Pancreas (tissue), 10 donors: ENCODE measurements at regions not wholly inside any gene's neighbourhood (a gene's known extent, or its start where the extent isn't known, plus 50 kb on each side); places are given as distances from the start of the nearest gene placed in this dataset.

Source experiments
- ATAC-seq, 4 donors: fragments of 200-7000 bp; cut with Tn5 transposase; one replicate each; pipeline versions ENCODE4 v1.8.0 to v1.9.1; 2020; ENCODE audit warnings: mild to moderate bottlenecking in 4 of 4, moderate library complexity in 4 of 4
- DNase-seq, 6 donors: peaks; one replicate each; pipeline ENCODE4 v3.0.0-alpha.2; 2020
- FAIRE-seq: peaks from 2 replicates; lab custom pipeline; 2012; peaks lifted over from hg19 to GRCh38; lab: Jason Lieb, UNC
- H3K27ac ChIP-seq, 4 donors: fragments of 200-600 bp; sonication (generic); 1 replicate in 3 of 4; 2 replicates in 1 of 4; pipeline versions ENCODE4 v1.5.0 to v1.8.0; 2020
- H3K27me3 ChIP-seq, 4 donors: fragments of 200-600 bp; one replicate each; pipeline ENCODE4 v1.8.0; 2021
- H3K36me3 ChIP-seq, 3 donors: fragments of 200-600 bp; sonication (generic) in 1 of 3; one replicate each; pipeline versions ENCODE4 v1.5.0 to v1.8.0; 2020 to 2021
- H3K4me1 ChIP-seq, 3 donors: fragments of 200-600 bp; one replicate each; pipeline ENCODE4 v1.8.0; 2021
- H3K4me3 ChIP-seq, 4 donors: fragments of 200-600 bp; sonication (generic) in 2 of 4; one replicate each; pipeline versions ENCODE4 v1.5.0 to v1.8.0; 2020 to 2021
- H3K9me3 ChIP-seq, 4 donors: fragments of 200-600 bp; one replicate each; pipeline ENCODE4 v1.8.0; 2021
- WGBS, 2 donors: extraction: QIAGEN DNeasy Blood & Tissue Kit; methylation state at CpG; one replicate each; pipeline ENCODE4 v1.1.7; 2013; 5-methylcytosine and 5-hydroxymethylcytosine counted together
- intact Hi-C, 3 donors: fragments of 100-400 bp; cut with DNase I; formaldehyde crosslinking; loops; one replicate each; pipeline versions ENCODE4 v1.11.1 to v1.14.2; 2022
- TF ChIP-seq, protein P1 (sequence below), 4 donors: fragments of 200-600 bp; sonication (generic) in 3 of 4; IDR thresholded peaks; one replicate each; pipeline versions ENCODE4 v1.5.0 to v1.8.0; 2021; ENCODE audit warnings: antibody characterized with exemption in 4 of 4
- donor health status: healthy with polysubstance abuse.
- donor health status: DM: no; HTN: no; CAD: no; lungs with moderate emphysema.
- donor health status: DM: no; HTN: no; CAD: no.
- donor health status: control.
- donor health status: control.
- donor health status: Bipolar disorder and iron deficiency.
- donor health status: DM: yes; HTN: yes; CAD: no.
- donor health status: DM: no; HTN: no; CAD: no.
- donor health status: DM: no; HTN: no; CAD: no.
- donor health status: DM: yes; HTN: yes; CAD: no.

DNA sequence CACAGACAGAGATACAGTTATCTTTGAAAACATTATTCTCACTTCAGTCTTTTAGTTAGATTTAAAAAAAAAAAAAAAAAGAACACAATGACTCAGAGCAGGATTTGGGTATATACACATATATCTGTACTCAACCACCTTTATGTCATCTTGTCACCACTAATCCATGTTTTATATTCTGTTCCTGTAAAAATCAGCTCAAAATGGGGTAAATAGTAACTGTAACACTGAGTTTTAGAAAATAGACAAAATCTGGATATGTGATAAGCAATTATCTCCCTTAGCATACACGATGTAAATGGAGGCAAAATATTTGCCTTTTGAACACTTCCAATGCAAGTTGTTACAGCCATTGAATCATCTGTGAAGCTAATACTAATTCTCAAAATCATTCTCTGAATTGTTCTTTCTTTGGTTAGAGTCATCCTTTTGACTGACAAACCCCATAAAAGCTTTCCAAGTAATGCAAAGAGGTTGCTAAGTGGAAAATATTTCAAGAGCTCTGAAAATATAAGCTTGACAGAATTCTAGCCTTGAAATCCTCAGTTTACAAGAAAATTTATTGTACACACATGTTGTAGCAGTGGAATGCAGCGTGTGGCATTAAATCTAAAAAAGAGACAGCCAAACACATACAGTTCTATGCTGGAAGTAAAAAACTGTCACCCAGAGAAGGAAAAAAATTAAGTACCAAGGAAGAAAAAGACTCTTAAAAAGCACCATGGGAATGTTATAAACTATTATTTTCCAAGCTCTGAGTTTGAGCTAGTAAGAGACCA is 502.2 kb upstream of the PHF14 start:
- Histone ChIP-seq H3K4me1 (peaks cover 0 to 5% (median 0%) of the 10 kb centered on the region in 3 donors), H3K27ac (no peak overlapping the region), H3K36me3 (no peaks in the 10 kb centered on the region), H3K4me3 (no peak overlapping the region), H3K27me3 (no peaks in the 10 kb centered on the region), H3K9me3 (no peaks in the 10 kb centered on the region)
- no peak for ATAC-seq
- TF ChIP-seq, protein P1, sequence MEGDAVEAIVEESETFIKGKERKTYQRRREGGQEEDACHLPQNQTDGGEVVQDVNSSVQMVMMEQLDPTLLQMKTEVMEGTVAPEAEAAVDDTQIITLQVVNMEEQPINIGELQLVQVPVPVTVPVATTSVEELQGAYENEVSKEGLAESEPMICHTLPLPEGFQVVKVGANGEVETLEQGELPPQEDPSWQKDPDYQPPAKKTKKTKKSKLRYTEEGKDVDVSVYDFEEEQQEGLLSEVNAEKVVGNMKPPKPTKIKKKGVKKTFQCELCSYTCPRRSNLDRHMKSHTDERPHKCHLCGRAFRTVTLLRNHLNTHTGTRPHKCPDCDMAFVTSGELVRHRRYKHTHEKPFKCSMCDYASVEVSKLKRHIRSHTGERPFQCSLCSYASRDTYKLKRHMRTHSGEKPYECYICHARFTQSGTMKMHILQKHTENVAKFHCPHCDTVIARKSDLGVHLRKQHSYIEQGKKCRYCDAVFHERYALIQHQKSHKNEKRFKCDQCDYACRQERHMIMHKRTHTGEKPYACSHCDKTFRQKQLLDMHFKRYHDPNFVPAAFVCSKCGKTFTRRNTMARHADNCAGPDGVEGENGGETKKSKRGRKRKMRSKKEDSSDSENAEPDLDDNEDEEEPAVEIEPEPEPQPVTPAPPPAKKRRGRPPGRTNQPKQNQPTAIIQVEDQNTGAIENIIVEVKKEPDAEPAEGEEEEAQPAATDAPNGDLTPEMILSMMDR (IDR thresholded peaks at IDR 0.05) = no peak
- 47 to 59% methylated on average over 2 of the region's 2 CpGs for WGBS, 2 donors
- DNase-seq = no peak
- FAIRE-seq = no peak
- intact Hi-C loops = no loop called here

DNA sequence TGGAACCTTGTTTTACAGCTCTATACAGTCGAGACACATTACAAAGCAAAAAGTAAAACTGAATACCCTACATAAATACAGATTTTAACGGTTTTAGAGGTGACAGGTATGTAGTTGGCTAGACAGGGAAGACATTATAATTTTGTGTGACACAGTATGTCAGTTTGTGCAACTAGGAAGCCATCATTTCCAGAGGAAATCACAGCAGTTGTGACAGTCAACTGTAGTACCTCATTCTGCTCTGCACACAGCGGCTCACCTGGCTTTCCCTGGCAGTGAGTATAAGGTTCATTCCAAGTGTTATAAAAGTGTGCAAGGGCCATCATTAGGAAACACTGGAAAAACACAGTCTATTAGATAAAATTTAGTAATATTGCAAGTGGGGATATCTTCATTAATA is 501.6 kb upstream of the PHF14 start:
- intact Hi-C loops = no loop called here
- no peak for FAIRE-seq
- TF ChIP-seq, protein P1 (IDR thresholded peaks at IDR 0.05) = no peak
- no peaks in the 10 kb centered on the region for H3K27me3 ChIP-seq
- H3K4me1 ChIP-seq = peaks cover 0 to 5% (median 0%) of the 10 kb centered on the region in 3 donors
- no peak for ATAC-seq
- DNase-seq = no peak
- H3K27ac ChIP-seq = no peak overlapping the region
- H3K9me3 ChIP-seq = no peaks in the 10 kb centered on the region
- WGBS, 2 donors = 69% methylated on average over 3 of the region's 3 CpGs
- no peak overlapping the region for H3K4me3 ChIP-seq
- H3K36me3 ChIP-seq = no peaks in the 10 kb centered on the region

DNA sequence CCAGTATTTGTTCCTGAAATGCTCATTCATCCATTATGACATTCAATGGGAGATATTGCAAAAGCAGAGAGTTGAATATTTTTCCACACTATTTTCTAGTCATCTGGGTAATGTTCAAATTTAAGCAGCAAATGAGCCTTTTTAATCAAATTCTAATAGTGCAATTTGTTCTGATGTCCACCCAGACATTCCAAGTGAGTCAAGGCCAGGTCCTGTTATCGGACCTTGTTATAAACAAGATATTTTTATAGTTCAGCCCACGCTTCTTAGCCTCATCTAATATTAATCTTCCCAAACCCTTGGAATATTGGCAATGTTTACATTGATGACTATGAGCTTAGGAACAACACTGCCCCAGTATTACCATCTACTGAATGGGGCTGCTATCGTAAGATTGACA is 500.1 kb upstream of the PHF14 start:
- TF ChIP-seq, protein P1 (IDR thresholded peaks at IDR 0.05) = no peak
- Histone ChIP-seq H3K4me3 (no peak overlapping the region), H3K27me3 (no peaks in the 10 kb centered on the region), H3K27ac (no peak overlapping the region), H3K4me1 (peaks cover 0 to 5% (median 0%) of the 10 kb centered on the region in 3 donors), H3K9me3 (no peaks in the 10 kb centered on the region), H3K36me3 (no peaks in the 10 kb centered on the region)
- 45 to 58% methylated on average over 3 of the region's 3 CpGs for WGBS, 2 donors
- FAIRE-seq (no peak), ATAC-seq (no peak), DNase-seq (no peak)
- intact Hi-C loops = no loop called here

DNA sequence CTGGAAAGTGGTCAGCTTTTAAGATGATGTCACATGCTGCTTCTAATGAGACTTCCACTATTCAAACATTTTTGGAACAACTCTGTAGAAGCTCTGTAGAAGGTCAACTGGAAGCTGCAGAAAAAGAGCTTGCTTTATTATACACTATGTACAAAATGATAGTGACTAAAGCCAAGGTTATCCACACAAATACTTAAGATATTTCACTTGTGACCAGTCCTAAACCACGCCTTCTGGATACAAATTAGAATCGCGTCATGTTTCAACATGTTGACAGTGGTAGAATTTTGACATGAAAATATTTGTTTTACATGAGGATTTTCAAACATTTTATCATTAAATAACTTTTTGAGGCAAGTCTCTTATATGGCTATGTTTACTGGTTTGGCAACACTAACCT is 499.6 kb upstream of the PHF14 start:
- Histone ChIP-seq H3K36me3 (no peaks in the 10 kb centered on the region), H3K4me3 (no peak overlapping the region), H3K27ac (no peak overlapping the region), H3K4me1 (peaks cover 0 to 5% (median 0%) of the 10 kb centered on the region in 3 donors), H3K9me3 (no peaks in the 10 kb centered on the region), H3K27me3 (no peaks in the 10 kb centered on the region)
- FAIRE-seq (no peak), DNase-seq (no peak), ATAC-seq (peak; percentile 48 to 83 (median 74))
- TF ChIP-seq, protein P1 (IDR thresholded peaks at IDR 0.05) = no peak
- WGBS, 2 donors = 29 to 31% methylated on average over 3 of the region's 3 CpGs
- intact Hi-C loops = no loop called here
